Adrenal gland (tissue), 9 donors: ENCODE measurements at regions not wholly inside any gene's neighbourhood (a gene's known extent, or its start where the extent isn't known, plus 50 kb on each side); places are given as distances from the start of the nearest gene placed in this dataset.

Source experiments
- DNase-seq, 7 donors: peaks; one replicate each; pipeline ENCODE4 v3.0.0-alpha.2; 2019 to 2020
- H3K27ac ChIP-seq, 5 donors: fragments of 200-600 bp; sonication (generic) in 4 of 5; 1 replicate in 3 of 5; 2 replicates in 2 of 5; pipeline versions ENCODE4 v1.5.1 to v1.8.0; 2016 to 2020; ENCODE audit warnings: mild to moderate bottlenecking in 1 of 5
- H3K27me3 ChIP-seq: fragments of 200-600 bp; 2 replicates; pipeline ENCODE4 v1.8.0; 2021
- H3K36me3 ChIP-seq, 2 donors: fragments of 200-600 bp; replicated peaks in 1 of 2; 1 replicate in 1 of 2; 2 replicates in 1 of 2; pipeline versions ENCODE4 v1.5.1 to v1.8.0; 2018 to 2022
- H3K4me1 ChIP-seq, 2 donors: fragments of 200-600 bp; replicated peaks in 1 of 2; 1 replicate in 1 of 2; 2 replicates in 1 of 2; pipeline versions ENCODE4 v1.5.1 to v1.8.0; 2018 to 2021
- H3K4me3 ChIP-seq, 4 donors: fragments of 200-600 bp; sonication (generic) in 3 of 4; one replicate each; pipeline ENCODE4 v1.5.1; 2016 to 2018
- H3K9me3 ChIP-seq, 3 donors: fragments of 200-600 bp; sonication (generic) in 1 of 3; replicated peaks in 1 of 3; 1 replicate in 2 of 3; 2 replicates in 1 of 3; pipeline versions ENCODE4 v1.5.1 to v1.8.0; 2016 to 2021
- CTCF ChIP-seq, 6 experiments: fragments of 450-650 bp in 4 of 6; fragments of 200-600 bp in 2 of 6; sonication (generic) in 1 of 6; IDR thresholded peaks; 1 replicate in 5 of 6; 2 replicates in 1 of 6; pipeline versions ENCODE4 v1.5.1 to v1.8.0; 2016 to 2021; ENCODE audit warnings: antibody characterized with exemption in 6 of 6, mild to moderate bottlenecking in 2 of 6, moderate library complexity in 1 of 6
- POLR2A ChIP-seq, 2 donors: fragments of 450-650 bp; IDR thresholded peaks; one replicate each; pipeline ENCODE4 v1.6.1; 2017; ENCODE audit warnings: antibody characterized with exemption in 2 of 2, mild to moderate bottlenecking in 2 of 2, moderate library complexity in 1 of 2
- whole genome bisulfite sequencing, 4 donors: extraction: QIAGEN DNeasy Blood & Tissue Kit in 2 of 4; methylation state at CpG; one replicate each; pipeline versions ENCODE4 v1.1.5 to v1.1.7; 2013 to 2017; 5-methylcytosine and 5-hydroxymethylcytosine counted together
- intact Hi-C, 2 donors: fragments of 100-400 bp; cut with DNase I; formaldehyde crosslinking; loops; one replicate each; pipeline versions ENCODE4 v1.14.1 to v1.15.0; 2022 to 2023
- donor health status: healthy with polysubstance abuse.
- donor health status: Bipolar disorder and iron deficiency.
- donor health status: DM: yes; HTN: yes; CAD: no.
- donor health status: DM: no; HTN: no; CAD: no.
- donor health status: DM: no; HTN: no; CAD: no.

- 55 to 65% (median 59%) methylated on average over 2 of the region's 2 CpGs for WGBS, 4 donors
- Histone ChIP-seq H3K36me3 (no peaks in the 10 kb centered on the region), H3K4me1 (no peaks in the 10 kb centered on the region), H3K9me3 (no peaks in the 10 kb centered on the region), H3K27me3 (no peaks in the 10 kb centered on the region), H3K4me3 (no peak overlapping the region), H3K27ac (no peak overlapping the region)
- intact Hi-C loops, result no loop called here
- TF ChIP-seq POLR2A (IDR thresholded peaks at IDR 0.05), result no peak
- TF ChIP-seq CTCF (IDR thresholded peaks at IDR 0.05), result no peak
- no peak for DNase-seq
Measured at GRCh38 chr4:57866468-57867171, 756.4 kb upstream of the IGFBP7 start.

GRCh38 chr4:57865264-57865663 lies 755.1 kb upstream of the IGFBP7 start:
- Histone ChIP-seq H3K36me3 (no peaks in the 10 kb centered on the region), H3K4me3 (no peak overlapping the region), H3K9me3 (no peaks in the 10 kb centered on the region), H3K27ac (no peak overlapping the region), H3K27me3 (no peaks in the 10 kb centered on the region), H3K4me1 (no peaks in the 10 kb centered on the region)
- no peak for TF ChIP-seq POLR2A (IDR thresholded peaks at IDR 0.05)
- TF ChIP-seq CTCF (IDR thresholded peaks at IDR 0.05), result no peak
- intact Hi-C loops, result no loop called here
- DNase-seq, result no peak
- WGBS, 4 donors, result 61 to 67% (median 66%) methylated on average over 1 of the region's 1 CpG

GRCh38 chr4:57854748-57855147 lies 744.6 kb upstream of the IGFBP7 start:
- Histone ChIP-seq H3K36me3 (no peaks in the 10 kb centered on the region), H3K9me3 (no peaks in the 10 kb centered on the region), H3K27me3 (no peaks in the 10 kb centered on the region), H3K4me1 (no peaks in the 10 kb centered on the region), H3K27ac (no peak overlapping the region), H3K4me3 (peak overlapping the region in 1 of 4 donors; percentile 24)
- intact Hi-C loops, result no loop called here
- no peak for TF ChIP-seq POLR2A (IDR thresholded peaks at IDR 0.05)
- no peak for TF ChIP-seq CTCF (IDR thresholded peaks at IDR 0.05)
- WGBS, 4 donors, result 24 to 32% (median 28%) methylated on average over 3 of the region's 3 CpGs
- no peak for DNase-seq

GRCh38 chr4:57850141-57850540 lies 740.0 kb upstream of the IGFBP7 start:
- Histone ChIP-seq H3K27me3 (no peaks in the 10 kb centered on the region), H3K27ac (no peak overlapping the region), H3K36me3 (no peaks in the 10 kb centered on the region), H3K4me1 (no peaks in the 10 kb centered on the region), H3K4me3 (no peak overlapping the region), H3K9me3 (no peaks in the 10 kb centered on the region)
- DNase-seq, result no peak
- TF ChIP-seq CTCF (IDR thresholded peaks at IDR 0.05) (no peak), POLR2A (IDR thresholded peaks at IDR 0.05) (no peak)
- intact Hi-C loops, result no loop called here
